D721Med (cell line): ENCODE measurements at regions not wholly inside any gene's neighbourhood (a gene's known extent, or its start where the extent isn't known, plus 50 kb on each side); places are given as distances from the start of the nearest gene placed in this dataset.

Experiments
- DNase-seq: peaks from one replicate; pipeline ENCODE4 v3.0.0; 2011; ENCODE audit warnings: low spot score; ENCODE audit not compliant: insufficient read length
- FAIRE-seq: peaks from 2 replicates; lab custom pipeline; 2011; peaks lifted over from hg19 to GRCh38; lab: Jason Lieb, UNC
- CTCF ChIP-seq: IDR thresholded peaks from 2 replicates; pipeline ENCODE4 v1.5.1; 2012; ENCODE audit warnings: mild to moderate bottlenecking, control low read depth; ENCODE audit not compliant: insufficient read depth; ENCODE audit errors: missing control alignments

GRCh38 chr2:144325086-144325485 is 194.8 kb downstream of the ZEB2 start:
- FAIRE-seq (peak; percentile 51), DNase-seq (no peak)
- TF ChIP-seq CTCF = no peak

- no peak for TF ChIP-seq CTCF
- DNase-seq (no peak), FAIRE-seq (no peak)
Observed at GRCh38 chr2:144324446-144325045, 195.4 kb downstream of the ZEB2 start.

- TF ChIP-seq CTCF = no peak
Observed at GRCh38 chr2:144323946-144324345, 196.0 kb downstream of the ZEB2 start.

GRCh38 chr2:144322379-144322778 is 197.5 kb downstream of the ZEB2 start:
- no peak for TF ChIP-seq CTCF
- DNase-seq (no peak), FAIRE-seq (no peak)

More at GRCh38 chr2:144323946-144324345, 196.0 kb downstream of the ZEB2 start:
- DNase-seq (no peak), FAIRE-seq (no peak)

GRCh38 chr2:144320491-144320890 is 199.4 kb downstream of the ZEB2 start:
- no peak for FAIRE-seq
- DNase-seq = no peak
- TF ChIP-seq CTCF = no peak

- FAIRE-seq (no peak), DNase-seq (no peak)
- TF ChIP-seq CTCF = no peak
Observed at GRCh38 chr2:144317071-144317738, 202.7 kb downstream of the ZEB2 start.

GRCh38 chr2:144310889-144311608 is 208.9 kb downstream of the ZEB2 start:
- TF ChIP-seq CTCF = no peak
- no peak for DNase-seq
- FAIRE-seq = no peak
